HEK293 (cell line): ENCODE measurements at regions not wholly inside any gene's neighbourhood (a gene's known extent, or its start where the extent isn't known, plus 50 kb on each side); places are given as distances from the start of the nearest gene placed in this dataset.

Experiments
- CTCF ChIP-seq: fragments of 450-650 bp; formaldehyde crosslinking; IDR thresholded peaks from 2 replicates; pipeline ENCODE4 v1.5.1; 2016; ENCODE audit warnings: missing biosample characterization, missing genetic modification characterization
- ZNF488 ChIP-seq: fragments of 450-650 bp; formaldehyde crosslinking; IDR thresholded peaks from 2 replicates; pipeline ENCODE4 v1.5.1; 2016; ENCODE audit warnings: missing biosample characterization, missing genetic modification characterization

GRCh38 chr7:113799896-113800295 is 118.9 kb downstream of the PPP1R3A start:
- TF ChIP-seq ZNF488 (tag by site-specific recombination) (no peak), CTCF (tag by site-specific recombination) (no peak)
